ENCODE measurements at regions not wholly inside any gene's neighbourhood (a gene's known extent, or its start where the extent isn't known, plus 50 kb on each side); places are given as distances from the start of the nearest gene placed in this dataset.

DNA sequence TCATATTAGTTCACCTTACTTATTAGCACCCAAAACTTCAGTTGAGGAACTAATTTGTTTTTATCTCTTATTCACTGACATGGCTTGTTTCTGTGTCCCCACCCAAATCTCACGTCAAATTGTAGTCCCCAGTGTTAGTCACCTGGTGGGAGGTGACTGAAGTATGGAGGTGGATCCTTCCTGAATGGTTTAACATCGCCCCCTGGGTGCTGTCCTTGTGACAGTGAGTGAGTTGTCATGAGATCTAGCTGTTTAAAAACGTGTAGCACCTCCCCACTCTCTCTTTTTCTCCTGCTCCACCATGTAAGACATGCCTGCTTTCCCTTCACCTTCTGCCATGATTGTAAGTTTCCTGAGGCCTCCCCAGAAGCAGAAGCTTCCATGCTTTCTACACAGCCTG is 75.0 kb upstream of the HECTD2 start:
- DNase-seq = no peak

DNA sequence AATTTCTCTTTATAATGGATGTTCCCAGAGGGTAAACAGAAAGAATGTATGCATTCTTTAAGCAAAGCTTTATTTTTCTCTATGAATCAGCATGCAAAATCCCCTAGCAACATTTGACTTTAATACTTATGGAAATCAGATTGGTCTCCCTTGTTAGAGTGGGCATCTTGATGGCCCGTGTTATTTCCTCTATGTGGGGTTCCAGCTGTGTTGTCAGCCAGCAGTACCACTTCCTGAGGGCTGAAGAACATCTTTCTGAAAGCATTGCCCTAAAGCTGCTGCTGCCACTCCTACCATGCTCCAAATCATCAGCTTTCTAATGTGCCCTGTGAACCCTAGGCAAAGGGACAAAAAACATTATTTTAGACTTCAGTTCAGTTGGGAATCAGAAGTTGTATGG is 70.4 kb upstream of the HECTD2 start:
- no peak for DNase-seq

DNA sequence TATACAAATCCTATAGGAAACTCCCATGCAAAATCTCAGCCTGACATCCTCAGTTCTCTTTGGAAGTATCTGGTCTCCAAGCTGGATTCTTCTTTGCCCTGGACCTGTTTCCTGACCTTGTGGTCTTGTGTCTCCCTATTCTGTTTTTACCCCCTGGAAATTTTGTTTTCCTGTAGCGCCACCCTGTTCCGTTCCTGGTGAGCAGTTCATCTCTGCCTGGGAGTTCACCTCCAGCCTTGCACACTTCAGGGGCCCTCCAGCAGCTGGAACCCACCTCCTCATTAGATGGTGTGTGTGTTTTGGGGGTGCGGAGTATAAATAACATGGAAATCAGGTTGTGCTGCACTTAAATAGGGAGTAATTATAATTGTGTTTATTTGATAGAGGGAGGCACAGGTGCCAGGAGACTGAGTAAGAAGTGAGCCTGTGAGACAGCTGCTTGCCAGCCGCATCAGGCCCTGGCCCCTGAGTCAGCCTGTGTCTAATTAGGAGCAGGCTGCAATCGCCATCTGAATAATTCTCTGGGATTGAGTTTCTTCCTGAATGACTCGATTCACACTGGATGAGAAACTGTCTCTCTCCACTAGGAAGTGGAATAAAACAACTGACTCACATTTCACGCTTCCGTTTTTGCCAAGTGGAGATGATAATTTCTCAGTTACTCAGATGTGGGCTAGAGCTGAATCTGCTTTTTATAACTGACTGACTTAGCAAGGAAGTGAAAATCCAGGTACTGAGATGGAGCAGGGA is 69.4 kb upstream of the HECTD2 start:
- peak; percentile 35 for DNase-seq

DNA sequence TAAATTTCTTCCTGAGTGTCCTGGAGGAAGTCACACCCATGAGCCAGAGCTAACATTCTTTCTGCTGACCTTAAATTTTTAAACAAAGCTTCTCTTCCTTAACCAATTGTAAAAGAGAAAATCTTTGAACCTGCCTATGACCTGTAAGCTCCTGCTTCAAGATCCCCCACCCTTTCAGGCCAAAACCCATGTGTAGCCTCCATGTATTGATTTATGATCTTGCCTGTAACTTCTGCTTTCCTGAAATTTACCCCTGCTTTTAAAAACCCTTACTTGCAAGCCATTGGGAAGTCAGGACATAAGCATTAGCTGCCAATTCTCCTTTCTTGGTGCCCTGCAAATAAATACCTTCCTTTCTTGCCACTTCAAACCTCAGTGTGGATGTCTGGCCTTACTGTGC is 68.5 kb upstream of the HECTD2 start:
- DNase-seq = no peak

DNA sequence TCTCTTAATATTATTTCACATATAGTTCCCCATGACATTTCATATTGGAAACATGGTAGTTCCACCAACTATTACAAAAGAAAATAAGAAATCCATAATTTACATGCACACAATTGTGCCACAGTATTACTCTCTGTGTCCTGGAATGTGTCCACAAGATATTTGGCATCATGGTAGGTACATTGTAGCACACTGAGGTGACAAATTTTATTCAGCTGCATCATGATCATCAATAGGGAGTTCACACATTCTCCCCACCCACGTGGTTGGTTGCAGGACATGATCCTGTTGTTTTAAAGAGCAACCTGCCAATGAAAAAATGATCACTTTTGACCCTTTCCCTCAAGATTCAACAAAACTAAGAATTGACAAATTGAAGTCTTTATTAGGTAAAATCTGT is 67.1 kb upstream of the HECTD2 start:
- no peak for DNase-seq

DNA sequence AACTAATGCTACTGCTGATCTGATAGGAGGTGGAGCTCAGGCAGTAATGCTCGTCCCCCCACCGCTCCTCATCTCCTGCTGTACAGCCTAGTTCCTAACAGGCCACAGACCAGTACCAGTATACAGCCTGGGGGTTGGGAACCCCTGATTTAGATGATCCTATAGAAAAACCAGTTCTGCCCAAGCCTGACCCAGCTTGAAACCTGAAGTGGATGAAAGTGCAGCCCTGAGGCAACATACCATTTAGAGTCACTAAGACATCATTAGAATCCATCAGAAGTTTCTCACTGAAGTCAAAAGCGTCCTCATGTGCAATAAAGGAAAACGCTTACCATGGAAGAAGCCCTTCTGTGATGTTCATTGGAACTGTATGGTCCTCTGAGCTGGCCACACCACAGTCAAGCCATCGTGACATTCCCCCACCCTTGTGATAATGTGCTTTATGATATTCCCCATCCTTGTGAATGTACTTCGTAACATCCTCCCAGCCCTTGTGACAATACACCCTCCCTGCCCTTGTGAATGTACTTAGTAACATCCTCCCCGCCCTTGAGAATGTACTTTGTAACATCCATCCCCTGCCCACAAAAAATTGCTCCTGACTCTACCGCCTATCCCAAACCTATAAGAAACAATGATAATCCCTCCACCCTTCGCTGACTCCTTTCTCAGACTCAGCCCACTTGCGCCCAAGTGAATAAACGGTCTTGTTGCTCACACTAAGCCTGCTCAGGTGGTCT is 65.9 kb upstream of the HECTD2 start:
- no peak for DNase-seq

DNA sequence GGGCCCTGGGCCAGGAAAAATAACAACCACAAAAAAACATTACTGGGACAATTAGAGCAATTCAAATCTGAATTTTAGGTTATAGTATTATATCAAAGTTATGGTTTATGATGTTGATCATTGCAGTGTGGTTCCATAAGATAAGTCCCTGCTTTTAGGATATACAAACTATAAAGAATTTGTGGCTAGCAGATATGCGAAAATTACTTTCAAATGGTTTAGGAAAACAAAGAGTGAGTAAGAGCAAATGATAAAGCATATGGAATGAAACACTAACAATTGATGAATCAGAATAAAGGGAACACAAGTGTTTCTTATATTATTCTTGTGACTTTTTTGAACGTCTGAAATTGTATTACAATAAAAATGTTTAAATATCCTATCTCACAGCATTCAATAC is 64.4 kb upstream of the HECTD2 start:
- DNase-seq = no peak

DNA sequence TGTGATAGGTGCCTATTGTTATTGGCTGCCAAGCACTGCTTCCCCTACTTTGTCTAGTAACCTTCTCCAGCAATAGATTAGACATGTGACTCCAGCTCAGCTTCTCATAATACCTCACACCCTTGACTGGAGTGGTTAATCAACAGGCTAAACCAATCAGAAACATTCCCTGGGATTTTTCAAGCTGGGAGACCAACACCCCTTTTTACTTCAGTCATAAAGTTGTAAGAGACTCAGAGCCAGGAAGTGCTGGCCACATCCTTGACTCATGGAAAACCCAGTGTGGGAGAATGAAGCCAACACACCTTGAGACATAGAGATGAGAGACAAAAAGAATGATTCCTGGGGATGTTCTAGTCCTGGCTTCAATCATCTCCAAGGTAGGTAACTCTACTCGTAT is 62.6 kb upstream of the HECTD2 start:
- no peak for DNase-seq

DNA sequence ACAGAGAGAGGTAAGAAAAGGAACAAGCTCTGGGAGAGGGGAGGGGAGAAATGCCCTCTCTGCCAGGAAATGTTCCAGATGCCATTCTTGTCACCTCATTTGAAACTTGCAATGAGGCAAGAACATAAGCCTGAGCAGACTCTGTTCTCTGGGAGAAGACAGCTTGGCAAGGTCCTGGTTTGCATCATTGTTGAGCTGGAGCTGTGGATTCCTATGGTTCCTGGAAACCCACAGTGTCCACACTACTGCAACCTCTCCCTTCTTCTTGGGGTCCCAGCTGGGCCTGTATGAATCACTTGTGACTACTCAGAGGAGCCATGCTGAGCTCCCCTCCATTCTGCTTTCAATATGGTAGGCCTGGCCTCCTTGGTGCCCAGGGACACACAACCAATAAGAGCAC is 60.8 kb upstream of the HECTD2 start:
- DNase-seq = no peak

DNA sequence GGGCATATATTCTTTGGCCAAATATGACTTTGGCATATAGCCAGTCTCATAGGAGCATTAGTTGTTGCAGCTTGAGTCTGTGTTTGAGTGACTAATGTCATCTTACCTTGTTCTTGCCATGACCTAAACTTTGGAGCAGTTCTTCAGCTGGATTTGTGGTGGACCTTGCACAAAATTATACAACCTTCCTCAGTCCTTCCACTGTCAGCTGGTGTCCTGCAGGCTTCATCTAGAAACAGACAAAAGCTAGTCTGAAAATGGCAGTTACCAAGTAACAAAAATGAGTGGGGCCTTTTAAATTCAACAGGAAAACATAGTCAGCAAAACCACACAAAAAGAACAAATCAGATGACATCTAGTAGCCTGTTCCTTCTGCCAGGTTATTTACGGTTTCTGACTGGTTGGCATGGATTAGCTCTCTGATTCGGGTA is 59.5 kb upstream of the HECTD2 start:
- DNase-seq = no peak

DNA sequence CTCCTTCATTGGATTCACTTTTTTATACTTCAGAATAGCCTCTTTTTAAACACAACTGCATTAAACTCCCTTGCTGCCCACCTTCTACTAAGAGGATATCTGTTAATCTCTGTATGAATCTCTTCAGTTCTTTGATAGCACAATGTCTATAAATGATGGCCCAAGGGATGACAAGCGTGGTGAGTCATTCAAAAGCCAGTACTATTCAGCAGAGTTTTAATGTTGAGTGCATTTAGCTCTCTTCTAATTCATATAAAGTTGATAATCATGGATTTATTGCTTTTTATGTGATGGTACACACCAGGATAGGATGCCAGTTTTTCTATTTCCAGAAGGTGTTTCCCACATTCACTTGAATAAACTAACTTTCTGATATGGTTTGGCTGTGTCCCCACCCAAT is 57.4 kb upstream of the HECTD2 start:
- no peak for DNase-seq

DNA sequence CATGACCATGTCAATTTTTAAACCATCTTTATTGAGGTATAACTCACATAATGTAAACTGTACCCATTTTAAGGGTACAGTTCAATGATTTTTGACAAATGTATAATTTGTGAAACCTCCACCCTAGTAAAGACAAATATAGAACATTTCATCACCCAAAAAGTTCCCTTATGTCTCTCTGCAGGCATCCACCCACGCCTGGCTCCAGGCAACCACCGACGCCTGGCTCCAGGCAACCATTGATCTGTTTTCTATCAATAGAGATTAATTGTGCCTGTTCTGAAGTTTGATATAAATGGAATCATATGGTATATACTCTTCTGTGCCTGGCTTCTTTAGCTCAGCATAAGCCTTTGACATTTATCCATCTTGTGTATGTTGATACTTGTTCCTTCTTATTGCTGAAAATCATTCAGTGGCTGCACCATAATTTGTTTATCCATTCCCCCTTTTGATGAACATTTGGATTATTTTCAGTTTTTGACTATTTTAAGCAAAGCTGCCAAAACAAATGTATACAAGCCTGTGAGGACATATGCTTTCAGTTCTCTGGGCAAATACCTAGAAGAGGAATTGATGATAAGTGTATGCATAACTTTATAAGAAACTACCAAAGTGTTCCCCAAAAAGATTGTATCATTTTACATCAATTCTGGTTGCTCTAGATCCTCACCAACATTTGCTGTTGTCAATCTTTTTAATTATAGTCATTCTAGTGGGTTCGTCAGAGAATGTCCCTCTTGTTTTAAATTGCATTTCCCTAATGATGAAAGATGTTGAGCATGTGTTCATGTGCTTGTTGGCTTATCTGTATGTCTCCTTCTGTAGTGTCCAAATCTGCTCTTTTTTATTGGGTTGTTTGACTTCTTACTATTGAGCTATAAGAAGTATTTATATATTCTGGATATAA is 55.7 kb upstream of the HECTD2 start:
- DNase-seq = no peak

DNA sequence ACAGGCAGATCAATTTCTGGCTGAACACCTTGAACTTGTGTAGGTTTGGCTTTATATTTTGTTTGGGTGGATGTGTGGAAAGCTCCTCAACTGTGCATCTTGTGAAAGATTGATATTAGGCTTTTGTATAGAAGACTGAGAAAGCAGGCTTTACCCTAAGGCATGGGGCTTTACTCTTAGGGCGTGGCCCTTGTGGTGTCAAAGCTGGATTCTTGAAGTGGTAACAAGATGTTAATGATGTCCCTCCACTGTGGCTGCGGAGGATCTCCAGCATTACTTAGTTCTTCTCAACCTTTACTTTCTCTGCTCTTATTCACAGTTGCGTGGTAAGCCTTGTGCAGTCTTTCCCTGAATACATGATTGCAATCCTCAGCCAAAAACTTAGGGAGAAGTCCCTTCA is 54.1 kb upstream of the HECTD2 start:
- DNase-seq = no peak

DNA sequence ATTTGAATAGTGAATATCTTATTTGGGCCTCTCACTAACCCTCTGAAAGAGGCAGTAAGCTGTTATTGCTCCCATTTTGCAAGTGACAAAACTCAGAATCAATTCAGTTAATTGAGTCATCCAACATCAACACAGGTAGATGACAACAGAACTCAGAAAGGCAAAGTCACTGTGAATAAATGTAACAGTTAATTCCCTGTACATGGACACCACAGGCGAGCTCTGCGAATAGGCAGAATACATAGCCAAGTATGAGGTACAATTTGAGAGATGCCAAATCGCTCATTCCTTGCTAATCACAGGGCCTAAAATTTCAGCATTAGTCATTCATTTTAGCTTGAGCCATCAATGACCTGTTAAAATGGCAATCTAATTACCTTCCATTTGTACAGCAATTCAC is 52.6 kb upstream of the HECTD2 start:
- DNase-seq = no peak

Data from suppressor macrophage treated with lipopolysaccharide for 4 hours (primary cell).